NCI-H1417 (cell line): ENCODE measurements at regions not wholly inside any gene's neighbourhood (a gene's known extent, or its start where the extent isn't known, plus 50 kb on each side); places are given as distances from the start of the nearest gene placed in this dataset.

ENCODE experiments used
- DNase-seq, 3 experiments: peaks; one replicate each; lab custom pipeline; 2025; lab: John Stamatoyannopoulos, UW

DNA sequence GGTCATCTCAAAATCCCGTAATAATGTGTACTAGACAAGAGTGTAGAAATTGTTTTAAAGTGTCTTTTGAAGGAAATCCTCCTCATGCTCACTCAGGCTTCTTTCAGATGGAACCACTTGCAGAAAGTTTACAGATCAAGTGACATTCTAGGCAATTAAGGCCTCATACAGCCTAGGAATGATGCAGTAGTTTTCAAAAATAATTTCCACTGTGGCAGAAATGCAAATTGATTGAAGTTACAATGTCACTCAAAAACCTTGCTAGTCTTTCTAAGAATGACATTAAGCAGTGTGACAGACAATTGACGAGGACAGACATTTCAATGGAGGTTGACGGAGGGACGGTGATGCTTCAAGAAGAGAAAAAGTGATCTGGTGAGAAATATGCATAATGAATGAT lies 53.5 kb upstream of the CDH8 start:
- DNase-seq = no peak

DNA sequence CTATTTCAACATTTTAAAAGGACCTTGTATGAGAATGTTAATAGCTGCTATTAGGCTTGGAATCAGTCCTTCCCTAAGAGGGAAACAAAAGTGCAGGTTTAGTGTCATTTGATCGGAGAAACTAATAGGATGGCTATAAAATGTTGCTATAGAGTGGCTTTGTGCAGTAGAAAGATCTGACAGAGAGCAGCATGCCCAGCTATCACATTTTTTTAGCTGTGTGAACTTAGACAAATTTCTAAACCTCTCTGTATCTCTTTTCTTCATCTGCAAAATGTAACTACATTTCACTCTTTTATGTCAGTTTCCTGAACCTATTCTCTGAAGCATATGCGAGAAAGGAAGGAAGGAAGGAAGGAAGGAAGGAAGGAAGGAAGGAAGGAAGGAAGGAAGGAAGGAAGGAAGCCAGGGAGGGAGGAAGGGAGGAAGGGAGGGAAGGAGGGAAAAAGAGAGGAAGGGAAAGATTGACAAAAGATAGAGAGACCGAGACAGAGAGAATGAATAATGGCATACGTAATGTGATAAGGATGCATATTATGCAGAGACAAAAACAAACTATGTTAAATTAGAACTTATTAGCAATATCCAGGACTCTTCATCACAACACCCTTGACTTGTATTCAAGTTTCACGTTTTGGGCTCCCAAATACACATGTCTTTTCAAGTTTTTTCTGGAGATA lies 52.6 kb upstream of the CDH8 start:
- no peak for DNase-seq
